Activated naive CD4-positive, alpha-beta T cell treated with anti-CD3 and anti-CD28 coated beads for 36 hours (primary cell): ENCODE measurements at regions not wholly inside any gene's neighbourhood (a gene's known extent, or its start where the extent isn't known, plus 50 kb on each side); places are given as distances from the start of the nearest gene placed in this dataset.

Experiments
- CTCF ChIA-PET: fragments of 350-600 bp; sonication (Branson Sonifier 250); formaldehyde crosslinking; loops from one replicate; lab custom pipeline; 2021; ENCODE audit warnings: antibody characterized with exemption; lab: Charles Lee
- DNase-seq: peaks from one replicate; pipeline ENCODE4 v3.0.0-alpha.2; 2020
- H3K27ac Mint-ChIP-seq: one replicate; pipeline ENCODE4 v1.8.0; 2021; ENCODE audit warnings: mild to moderate bottlenecking, mixed read lengths
- H3K27me3 Mint-ChIP-seq: one replicate; pipeline ENCODE4 v1.8.0; 2021; ENCODE audit warnings: low read depth, mixed read lengths
- H3K36me3 Mint-ChIP-seq: one replicate; pipeline ENCODE4 v1.8.0; 2021; ENCODE audit warnings: low read depth, mixed read lengths
- H3K4me1 Mint-ChIP-seq: one replicate; pipeline ENCODE4 v1.8.0; 2021; ENCODE audit warnings: low read depth, mixed read lengths
- H3K4me3 Mint-ChIP-seq: one replicate; pipeline ENCODE4 v1.8.0; 2021; ENCODE audit warnings: mild to moderate bottlenecking, moderate library complexity, mixed read lengths
- H3K9me3 Mint-ChIP-seq: one replicate; pipeline ENCODE4 v1.8.0; 2021; ENCODE audit warnings: mixed read lengths
- intact Hi-C: fragments of 100-400 bp; cut with micrococcal nuclease; formaldehyde crosslinking; loops from one replicate; pipeline ENCODE4 v1.15.1; 2023

DNA sequence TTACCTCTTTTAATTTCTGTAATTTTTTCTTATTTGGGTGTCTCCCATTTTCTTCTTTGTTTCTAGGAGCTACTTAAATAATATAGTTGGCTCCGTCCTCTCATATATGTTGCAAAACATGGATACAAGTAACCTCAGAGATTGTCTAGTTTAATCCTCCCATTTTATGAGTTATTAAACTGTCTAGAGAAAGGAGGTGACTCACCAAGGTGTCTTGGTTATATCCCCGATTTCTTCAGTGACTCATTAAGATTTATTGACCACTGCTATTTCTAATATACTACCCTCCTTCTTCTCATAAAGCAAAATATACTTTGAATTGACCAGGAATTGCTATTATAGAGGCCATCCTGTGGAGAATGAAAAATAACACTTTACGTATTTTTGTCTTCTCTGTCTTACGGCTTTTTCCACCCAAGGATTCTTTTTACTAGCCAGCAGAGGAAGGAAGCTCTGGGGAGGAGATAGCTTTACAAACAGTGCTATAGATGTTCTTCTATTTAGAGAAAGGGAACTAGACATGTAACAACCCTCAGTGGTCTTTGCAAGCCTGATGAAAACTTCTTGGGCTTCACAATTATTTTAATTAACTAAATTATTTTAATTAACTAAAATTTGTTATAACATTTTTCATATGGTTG lies 300.4 kb upstream of the TNP1 start:
- Mint-ChIP-seq H3K4me1 (peaks cover 18% of the 10 kb centered on the region), H3K27ac (no peak overlapping the region), H3K27me3 (peaks cover 11% of the 10 kb centered on the region), H3K9me3 (no peaks in the 10 kb centered on the region), H3K36me3 (no peaks in the 10 kb centered on the region), H3K4me3 (no peak overlapping the region)
- CTCF ChIA-PET: interaction anchor here (0.6 kb wide), 2 partner anchors 254 to 460 kb away, joined by 4 read pairs; no protein-coding TSS in a partner anchor
- DNase-seq: no peak
- intact Hi-C loops: loop anchor here (10.0 kb wide), 3 partner anchors 305 to 555 kb away; no protein-coding TSS in a partner anchor

DNA sequence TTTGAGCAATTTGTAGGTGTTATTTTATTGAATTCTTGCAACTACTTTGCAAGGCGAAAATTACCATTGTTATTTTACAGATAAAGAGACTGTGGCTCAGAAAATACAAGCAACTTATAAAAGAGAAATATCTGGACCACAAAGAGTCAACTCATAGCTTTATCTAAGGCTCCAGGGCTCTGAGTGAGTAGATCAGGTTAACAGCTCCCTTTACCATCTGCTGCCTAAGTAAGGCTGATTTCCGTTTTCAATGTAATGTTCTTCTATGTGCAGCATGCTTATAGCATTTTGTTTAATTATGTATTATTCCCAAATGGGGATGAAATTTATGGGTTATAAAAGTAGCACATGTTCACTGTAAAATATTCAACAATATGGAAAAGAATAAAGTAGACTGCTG lies 299.1 kb upstream of the TNP1 start:
- Mint-ChIP-seq H3K27ac (no peak overlapping the region), H3K27me3 (peaks cover 11% of the 10 kb centered on the region), H3K36me3 (no peaks in the 10 kb centered on the region), H3K4me3 (no peak overlapping the region), H3K9me3 (no peaks in the 10 kb centered on the region), H3K4me1 (peaks cover 18% of the 10 kb centered on the region)
- intact Hi-C loops: no loop called here
- no peak for DNase-seq
- CTCF ChIA-PET: no interaction called here

DNA sequence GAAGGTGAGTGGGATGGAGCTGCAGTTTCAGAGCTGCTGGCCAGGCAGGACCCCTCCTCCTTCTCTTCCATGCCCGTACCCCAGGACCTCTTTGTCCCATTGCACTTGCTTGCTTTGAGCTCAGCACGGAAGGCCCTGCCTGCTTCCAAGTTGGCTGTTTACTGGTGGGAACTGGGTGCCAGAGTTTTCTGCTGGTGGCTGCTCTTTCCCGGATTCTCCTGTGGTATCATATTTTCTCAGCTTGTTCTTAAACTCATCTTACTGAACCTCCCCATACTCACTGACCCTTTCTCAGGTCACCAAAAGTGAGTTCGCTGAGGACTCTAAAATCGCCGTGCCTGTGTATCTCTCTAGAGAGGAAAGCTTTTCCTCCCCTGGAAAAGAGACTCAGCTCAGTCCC lies 297.7 kb upstream of the TNP1 start:
- CTCF ChIA-PET: no interaction called here
- DNase-seq: no peak
- Mint-ChIP-seq H3K27me3 (peaks cover 11% of the 10 kb centered on the region), H3K36me3 (no peaks in the 10 kb centered on the region), H3K27ac (no peak overlapping the region), H3K9me3 (no peaks in the 10 kb centered on the region), H3K4me3 (no peak overlapping the region), H3K4me1 (peaks cover 15% of the 10 kb centered on the region)
- intact Hi-C loops: no loop called here

DNA sequence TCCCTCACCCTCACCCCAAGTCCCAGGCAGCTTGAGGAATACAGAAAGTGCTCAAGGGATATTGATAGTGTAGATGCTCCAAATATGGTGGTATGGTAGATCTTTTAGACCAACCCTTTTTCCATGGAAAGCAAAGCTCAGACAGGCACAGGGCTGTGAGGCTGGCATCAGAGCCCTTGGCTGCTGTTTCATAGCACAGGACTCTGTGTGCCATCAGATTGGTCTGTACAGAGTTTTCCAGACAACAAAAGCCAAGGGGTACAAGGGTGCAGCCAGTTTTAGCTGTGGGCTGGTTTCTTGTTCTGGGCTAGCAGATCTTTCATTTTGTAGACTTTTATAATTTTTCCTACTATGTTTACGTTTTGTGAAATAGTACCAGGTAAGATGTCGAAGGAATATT lies 296.9 kb upstream of the TNP1 start:
- intact Hi-C loops: no loop called here
- CTCF ChIA-PET: no interaction called here

DNA sequence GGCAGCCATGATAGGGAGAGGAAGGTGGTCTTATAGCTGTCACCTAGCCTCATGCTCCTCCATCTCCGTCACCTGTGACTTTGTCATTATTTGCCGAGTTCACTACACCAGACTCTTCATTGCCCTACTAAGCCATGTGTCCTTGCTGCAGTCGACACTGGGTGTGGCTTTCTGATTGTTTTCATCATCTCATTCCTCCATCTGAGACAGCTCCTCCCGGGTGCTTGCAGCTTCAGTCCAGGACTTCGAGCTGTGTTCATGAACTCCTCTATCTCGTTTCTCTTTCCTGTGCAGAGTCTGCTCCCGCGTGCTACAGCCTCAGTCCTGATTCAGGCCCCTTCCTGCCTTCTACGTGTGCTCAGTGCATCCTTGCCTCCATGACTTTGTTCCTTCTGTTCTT lies 295.1 kb upstream of the TNP1 start:
- Mint-ChIP-seq H3K27me3 (peaks cover 3% of the 10 kb centered on the region), H3K36me3 (no peaks in the 10 kb centered on the region), H3K27ac (no peak overlapping the region), H3K4me3 (no peak overlapping the region), H3K9me3 (no peaks in the 10 kb centered on the region), H3K4me1 (no peaks in the 10 kb centered on the region)
- CTCF ChIA-PET: no interaction called here
- DNase-seq: no peak
- intact Hi-C loops: no loop called here

More for the DNA sequence above, 296.9 kb upstream of the TNP1 start:
- H3K4me1 Mint-ChIP-seq: peaks cover 7% of the 10 kb centered on the region
- no peak overlapping the region for H3K4me3 Mint-ChIP-seq
- DNase-seq: no peak
- peaks cover 10% of the 10 kb centered on the region for H3K27me3 Mint-ChIP-seq
- H3K9me3 Mint-ChIP-seq: no peaks in the 10 kb centered on the region
- H3K27ac Mint-ChIP-seq: no peak overlapping the region
- H3K36me3 Mint-ChIP-seq: no peaks in the 10 kb centered on the region

DNA sequence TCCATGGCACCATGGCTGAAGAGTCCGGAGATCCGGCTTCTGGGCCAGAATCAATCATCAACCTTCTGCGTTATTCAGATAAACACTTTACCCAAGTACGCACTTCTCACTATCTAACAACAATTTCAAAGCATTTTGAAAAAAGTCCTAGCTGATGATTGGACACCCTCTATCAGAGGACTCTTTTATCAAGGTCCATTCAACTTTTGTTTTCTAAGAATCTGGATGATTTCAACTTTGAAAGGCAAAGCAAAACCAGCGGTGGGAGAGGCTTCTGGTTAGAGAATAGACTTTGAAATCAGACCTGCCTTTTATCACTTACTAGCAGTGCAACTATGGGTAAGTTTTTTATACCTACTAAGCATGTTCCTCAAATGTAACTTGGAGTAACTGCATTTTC lies 293.6 kb upstream of the TNP1 start:
- no peak for DNase-seq
- intact Hi-C loops: no loop called here
- CTCF ChIA-PET: no interaction called here
- no peaks in the 10 kb centered on the region for H3K36me3 Mint-ChIP-seq
- peaks cover 5% of the 10 kb centered on the region for H3K27me3 Mint-ChIP-seq
- no peaks in the 10 kb centered on the region for H3K9me3 Mint-ChIP-seq
- H3K4me3 Mint-ChIP-seq: no peak overlapping the region
- H3K27ac Mint-ChIP-seq: no peak overlapping the region
- no peaks in the 10 kb centered on the region for H3K4me1 Mint-ChIP-seq

DNA sequence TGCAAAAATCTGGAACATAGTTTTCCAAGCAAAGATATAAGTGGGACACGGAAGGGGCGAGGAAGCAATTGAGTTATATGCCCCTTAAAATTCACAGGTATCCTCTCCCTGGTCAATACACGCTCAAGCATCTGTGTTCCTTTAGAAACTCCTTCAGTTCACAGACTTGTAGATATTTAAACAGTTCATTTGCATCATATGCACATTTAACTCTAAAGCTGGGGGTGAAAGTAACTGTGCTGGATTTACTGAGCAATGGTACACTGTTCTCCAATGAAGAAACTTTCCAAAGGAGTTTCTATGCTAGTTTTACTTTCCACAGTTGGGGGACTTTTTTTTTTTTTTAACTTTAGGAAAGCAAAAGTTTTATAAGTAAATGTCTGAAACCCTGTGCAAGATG lies 293.0 kb upstream of the TNP1 start:
- no peak overlapping the region for H3K27ac Mint-ChIP-seq
- H3K9me3 Mint-ChIP-seq: no peaks in the 10 kb centered on the region
- H3K4me1 Mint-ChIP-seq: no peaks in the 10 kb centered on the region
- peaks cover 3% of the 10 kb centered on the region for H3K27me3 Mint-ChIP-seq
- no peak overlapping the region for H3K4me3 Mint-ChIP-seq
- intact Hi-C loops: no loop called here
- H3K36me3 Mint-ChIP-seq: no peaks in the 10 kb centered on the region
- DNase-seq: no peak
- CTCF ChIA-PET: no interaction called here

DNA sequence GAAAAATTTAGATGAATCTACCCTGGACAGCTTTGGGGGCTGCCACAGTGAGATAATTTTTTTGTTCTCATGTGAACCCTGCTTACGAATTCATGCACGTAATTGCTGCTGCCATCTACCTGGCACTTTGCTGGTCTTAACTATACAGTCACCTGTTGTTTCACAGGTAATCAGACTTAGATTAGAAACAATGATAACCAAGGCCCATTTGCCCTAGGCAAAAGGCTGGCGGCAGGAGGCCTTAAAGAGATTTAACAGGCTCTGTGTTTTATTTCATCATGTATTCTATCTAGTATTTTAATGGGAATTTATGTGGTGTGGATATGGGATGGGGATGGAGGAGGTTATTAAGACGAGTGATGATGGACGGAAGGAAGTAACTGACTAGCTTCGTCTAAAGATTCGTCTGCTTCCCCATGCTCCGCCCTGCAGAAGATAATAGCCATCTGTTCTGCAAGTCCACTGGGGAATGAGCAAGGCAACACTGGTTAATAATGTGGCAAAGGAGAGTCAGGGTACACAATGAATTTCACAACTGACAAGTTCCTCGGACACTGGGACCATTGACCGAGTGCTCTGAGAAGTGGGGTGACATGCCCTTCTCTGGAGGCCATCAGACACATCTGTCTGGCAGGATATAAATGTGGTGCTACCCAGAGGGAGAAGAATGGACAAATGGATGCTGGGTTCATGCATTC lies 291.8 kb upstream of the TNP1 start:
- H3K9me3 Mint-ChIP-seq: no peaks in the 10 kb centered on the region
- H3K27me3 Mint-ChIP-seq: peaks cover 10% of the 10 kb centered on the region
- CTCF ChIA-PET: no interaction called here
- DNase-seq: no peak
- H3K27ac Mint-ChIP-seq: no peak overlapping the region
- no peak overlapping the region for H3K4me3 Mint-ChIP-seq
- H3K36me3 Mint-ChIP-seq: no peaks in the 10 kb centered on the region
- no peaks in the 10 kb centered on the region for H3K4me1 Mint-ChIP-seq
- intact Hi-C loops: no loop called here

DNA sequence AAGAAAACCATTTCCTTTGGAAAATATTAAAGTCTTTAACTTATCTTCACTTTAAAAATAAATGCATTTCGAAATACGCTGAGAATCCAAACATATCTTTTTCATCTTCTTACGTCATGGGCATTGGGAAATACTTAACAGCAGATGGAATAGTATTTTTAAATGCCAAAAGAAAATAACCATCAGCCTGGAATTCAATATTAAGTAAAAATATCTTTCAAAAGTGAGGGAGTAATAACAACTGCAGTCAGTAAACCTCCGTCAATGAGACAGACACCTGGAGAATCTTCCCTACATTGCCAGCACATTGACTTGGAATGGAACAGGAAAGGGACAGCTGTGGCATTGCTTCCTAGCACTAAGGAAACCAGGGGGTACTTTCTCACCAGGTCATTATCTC lies 290.4 kb upstream of the TNP1 start:
- CTCF ChIA-PET: no interaction called here
- no peak for DNase-seq
- Mint-ChIP-seq H3K9me3 (no peaks in the 10 kb centered on the region), H3K4me1 (no peaks in the 10 kb centered on the region), H3K36me3 (no peaks in the 10 kb centered on the region), H3K27ac (no peak overlapping the region), H3K27me3 (peaks cover 12% of the 10 kb centered on the region), H3K4me3 (no peak overlapping the region)
- intact Hi-C loops: no loop called here

DNA sequence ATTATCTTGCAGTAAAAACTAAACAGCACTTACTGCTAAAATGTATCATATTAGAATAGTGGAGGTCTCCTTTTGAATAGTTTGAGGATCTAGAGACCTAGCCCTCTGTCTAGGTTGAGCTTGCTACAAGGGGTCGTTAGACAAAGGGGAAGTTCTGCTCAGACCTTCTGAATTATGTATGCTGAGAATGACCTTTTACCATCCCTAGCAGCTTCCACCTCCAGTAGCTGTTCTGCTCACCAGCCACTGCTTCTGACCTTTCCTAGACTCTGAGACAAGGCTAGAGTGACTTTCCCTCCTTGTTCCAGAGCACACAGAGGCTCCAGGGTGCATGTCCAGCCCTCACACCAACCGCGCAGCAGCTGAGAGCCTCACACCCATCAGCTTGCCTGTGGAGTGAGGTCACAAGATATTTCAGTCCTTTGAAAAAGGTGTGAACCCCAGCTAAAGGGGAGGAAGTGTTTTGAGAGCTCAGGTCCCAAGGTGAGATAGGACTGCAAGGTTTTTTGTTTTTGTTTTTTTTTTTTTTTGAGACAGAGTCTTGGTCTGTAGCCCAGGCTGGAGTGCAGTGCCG lies 289.3 kb upstream of the TNP1 start:
- no peak overlapping the region for H3K27ac Mint-ChIP-seq
- CTCF ChIA-PET: no interaction called here
- H3K36me3 Mint-ChIP-seq: no peaks in the 10 kb centered on the region
- peaks cover 12% of the 10 kb centered on the region for H3K27me3 Mint-ChIP-seq
- no peak for DNase-seq
- intact Hi-C loops: no loop called here
- H3K9me3 Mint-ChIP-seq: no peaks in the 10 kb centered on the region
- H3K4me1 Mint-ChIP-seq: no peaks in the 10 kb centered on the region
- H3K4me3 Mint-ChIP-seq: no peak overlapping the region

DNA sequence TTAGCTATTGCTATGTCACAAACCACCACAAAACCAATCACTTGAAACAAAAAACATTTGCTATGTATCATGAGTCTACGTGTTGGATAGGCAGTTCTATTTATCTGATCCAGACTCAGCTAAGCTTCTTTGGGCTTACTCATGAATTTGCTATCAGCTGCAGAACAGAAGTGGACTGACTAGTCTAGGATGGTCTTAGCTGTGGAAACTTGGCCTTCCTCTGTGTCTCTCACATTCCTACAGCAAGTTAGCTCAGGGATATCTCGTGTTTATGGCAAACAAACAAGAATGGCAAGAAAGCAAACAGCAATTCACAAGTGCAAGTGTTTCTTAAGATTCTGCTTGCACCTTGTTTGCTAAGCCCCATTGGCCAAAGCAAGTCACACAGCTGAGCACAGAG lies 288.0 kb upstream of the TNP1 start:
- Mint-ChIP-seq H3K36me3 (no peaks in the 10 kb centered on the region), H3K4me1 (no peaks in the 10 kb centered on the region), H3K4me3 (no peak overlapping the region), H3K27ac (no peak overlapping the region), H3K9me3 (no peaks in the 10 kb centered on the region), H3K27me3 (peaks cover 12% of the 10 kb centered on the region)
- intact Hi-C loops: no loop called here
- DNase-seq: no peak
- CTCF ChIA-PET: no interaction called here

DNA sequence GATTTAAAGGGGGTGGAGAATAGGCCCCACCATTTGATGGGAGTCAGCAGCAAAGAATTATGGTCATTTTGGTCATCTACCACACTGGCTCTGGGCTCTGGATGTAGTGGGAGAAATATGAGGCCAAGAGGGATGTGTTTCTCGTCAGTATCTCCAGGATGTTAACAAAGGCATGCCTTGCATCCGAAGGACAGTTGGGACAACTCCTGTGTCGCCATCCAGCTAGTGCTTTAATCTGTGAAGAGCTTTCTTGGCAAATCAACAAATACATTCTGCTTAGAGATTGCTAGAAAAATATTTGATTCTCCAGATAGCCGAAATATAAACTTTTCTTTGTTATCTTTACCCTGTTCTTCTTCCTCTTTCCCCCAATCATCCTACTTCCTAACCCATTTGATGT lies 287.1 kb upstream of the TNP1 start:
- H3K27ac Mint-ChIP-seq: no peak overlapping the region
- DNase-seq: no peak
- no peaks in the 10 kb centered on the region for H3K4me1 Mint-ChIP-seq
- peaks cover 8% of the 10 kb centered on the region for H3K9me3 Mint-ChIP-seq
- CTCF ChIA-PET: no interaction called here
- H3K36me3 Mint-ChIP-seq: no peaks in the 10 kb centered on the region
- H3K27me3 Mint-ChIP-seq: peaks cover 12% of the 10 kb centered on the region
- no peak overlapping the region for H3K4me3 Mint-ChIP-seq
- intact Hi-C loops: no loop called here
